ENCODE measurements at regions not wholly inside any gene's neighbourhood (a gene's known extent, or its start where the extent isn't known, plus 50 kb on each side); places are given as distances from the start of the nearest gene placed in this dataset.

DNA sequence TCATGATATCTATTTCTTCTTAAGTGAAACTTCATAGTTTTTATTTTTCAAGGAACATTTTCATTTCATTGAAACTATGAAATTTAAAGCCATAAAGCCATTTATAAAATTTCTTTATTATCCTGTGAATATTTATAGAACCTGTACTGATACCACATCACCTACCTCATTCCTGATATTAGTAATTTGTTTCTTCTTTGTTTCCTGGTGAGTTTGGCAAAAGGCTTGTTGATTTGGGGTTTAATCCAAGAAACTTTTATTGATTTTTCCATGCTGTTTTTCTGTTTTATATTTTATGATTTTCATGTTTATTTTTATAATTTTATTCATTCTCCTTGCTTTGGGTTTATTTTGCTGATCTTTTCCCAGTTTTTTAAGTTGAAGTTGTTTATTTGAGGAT, 669.4 kb downstream of the NXPH1 start:
- Mint-ChIP-seq H3K27ac (no peak overlapping the region), H3K4me1 (ENCODE audit: low read depth) (no peaks in the 10 kb centered on the region), H3K9me3 (ENCODE audit: low read depth) (peaks cover 6% of the 10 kb centered on the region), H3K36me3 (ENCODE audit: insufficient read depth) (no peaks in the 10 kb centered on the region), H3K4me3 (ENCODE audit: low read depth) (no peak overlapping the region), H3K27me3 (no peaks in the 10 kb centered on the region)
- DNase-seq (ENCODE audit: low spot score, unreplicated experiment): no peak
- TF ChIP-seq, protein P1, sequence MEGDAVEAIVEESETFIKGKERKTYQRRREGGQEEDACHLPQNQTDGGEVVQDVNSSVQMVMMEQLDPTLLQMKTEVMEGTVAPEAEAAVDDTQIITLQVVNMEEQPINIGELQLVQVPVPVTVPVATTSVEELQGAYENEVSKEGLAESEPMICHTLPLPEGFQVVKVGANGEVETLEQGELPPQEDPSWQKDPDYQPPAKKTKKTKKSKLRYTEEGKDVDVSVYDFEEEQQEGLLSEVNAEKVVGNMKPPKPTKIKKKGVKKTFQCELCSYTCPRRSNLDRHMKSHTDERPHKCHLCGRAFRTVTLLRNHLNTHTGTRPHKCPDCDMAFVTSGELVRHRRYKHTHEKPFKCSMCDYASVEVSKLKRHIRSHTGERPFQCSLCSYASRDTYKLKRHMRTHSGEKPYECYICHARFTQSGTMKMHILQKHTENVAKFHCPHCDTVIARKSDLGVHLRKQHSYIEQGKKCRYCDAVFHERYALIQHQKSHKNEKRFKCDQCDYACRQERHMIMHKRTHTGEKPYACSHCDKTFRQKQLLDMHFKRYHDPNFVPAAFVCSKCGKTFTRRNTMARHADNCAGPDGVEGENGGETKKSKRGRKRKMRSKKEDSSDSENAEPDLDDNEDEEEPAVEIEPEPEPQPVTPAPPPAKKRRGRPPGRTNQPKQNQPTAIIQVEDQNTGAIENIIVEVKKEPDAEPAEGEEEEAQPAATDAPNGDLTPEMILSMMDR (IDR thresholded peaks at IDR 0.05; ENCODE audit: unreplicated experiment): no peak

DNA sequence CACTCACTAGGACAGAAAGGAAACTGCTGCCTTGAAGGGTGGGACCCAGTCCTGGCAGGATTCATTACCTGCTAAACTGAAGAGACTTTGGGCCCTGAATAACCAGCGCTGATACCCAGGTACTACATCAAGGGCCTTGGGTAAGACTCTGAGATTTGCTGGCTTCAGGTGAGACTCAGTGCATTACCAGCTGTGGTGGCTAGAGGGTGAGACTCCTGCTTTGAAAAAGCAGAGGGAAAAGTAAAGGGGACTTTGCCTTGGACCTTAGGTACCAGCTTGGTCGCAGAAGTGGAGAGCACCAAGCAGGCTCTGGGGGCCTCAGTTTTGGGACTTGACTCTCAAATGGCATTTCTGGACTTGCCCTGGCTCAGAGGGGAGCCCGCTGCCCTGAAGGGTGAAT, 673.3 kb downstream of the NXPH1 start:
- Mint-ChIP-seq H3K4me3 (ENCODE audit: low read depth) (no peak overlapping the region), H3K9me3 (ENCODE audit: low read depth) (peaks cover 18% of the 10 kb centered on the region), H3K27me3 (no peaks in the 10 kb centered on the region), H3K36me3 (ENCODE audit: insufficient read depth) (peaks cover 1% of the 10 kb centered on the region), H3K27ac (no peak overlapping the region), H3K4me1 (ENCODE audit: low read depth) (no peaks in the 10 kb centered on the region)
- DNase-seq (ENCODE audit: low spot score, unreplicated experiment): no peak
- TF ChIP-seq, protein P1 (IDR thresholded peaks at IDR 0.05; ENCODE audit: unreplicated experiment): no peak

DNA sequence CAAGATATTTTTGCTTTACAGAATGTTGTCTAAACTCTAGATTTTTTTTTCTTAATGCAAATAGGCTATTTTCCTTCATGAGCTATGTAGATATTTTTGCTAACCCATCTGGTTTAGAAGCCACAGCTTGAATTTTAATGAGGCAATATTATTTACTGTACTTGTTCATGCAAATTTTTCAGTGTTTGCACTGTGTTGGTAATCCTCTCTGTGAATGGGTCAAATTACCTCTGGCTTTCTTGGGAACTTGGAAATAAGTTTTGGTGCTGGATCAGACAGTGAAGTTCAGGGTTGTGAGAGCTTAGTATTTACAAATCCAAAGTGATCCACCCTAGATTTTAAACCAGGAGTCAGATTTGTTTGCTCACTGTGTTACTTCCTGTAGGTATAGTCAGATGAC, 686.9 kb downstream of the NXPH1 start:
- Mint-ChIP-seq H3K27me3 (no peaks in the 10 kb centered on the region), H3K36me3 (ENCODE audit: insufficient read depth) (no peaks in the 10 kb centered on the region), H3K4me1 (ENCODE audit: low read depth) (no peaks in the 10 kb centered on the region), H3K4me3 (ENCODE audit: low read depth) (no peak overlapping the region), H3K27ac (no peak overlapping the region), H3K9me3 (ENCODE audit: low read depth) (no peaks in the 10 kb centered on the region)
- TF ChIP-seq, protein P1 (IDR thresholded peaks at IDR 0.05; ENCODE audit: unreplicated experiment): no peak
- no peak for DNase-seq (ENCODE audit: low spot score, unreplicated experiment)

DNA sequence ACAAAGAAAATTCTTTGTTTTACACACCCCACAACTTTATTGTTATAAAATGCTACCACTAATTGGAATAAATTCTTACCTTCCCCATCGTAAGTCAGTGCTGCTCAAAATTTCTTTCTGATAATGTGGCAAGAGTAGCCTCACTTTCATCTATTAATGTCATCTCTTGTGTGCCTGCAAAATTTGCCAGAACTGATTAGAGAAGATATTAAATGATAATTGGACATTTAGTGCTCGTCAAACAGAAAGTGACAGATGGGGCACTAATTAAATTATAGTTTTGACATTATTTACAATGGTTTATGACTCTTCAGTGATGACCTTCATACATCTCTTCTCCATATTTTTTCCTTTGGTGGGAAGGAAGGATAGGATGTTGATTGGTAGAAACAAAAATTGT, 690.9 kb downstream of the NXPH1 start:
- H3K9me3 Mint-ChIP-seq (ENCODE audit: low read depth): no peaks in the 10 kb centered on the region
- H3K36me3 Mint-ChIP-seq (ENCODE audit: insufficient read depth): no peaks in the 10 kb centered on the region
- no peaks in the 10 kb centered on the region for H3K27me3 Mint-ChIP-seq
- no peaks in the 10 kb centered on the region for H3K4me1 Mint-ChIP-seq (ENCODE audit: low read depth)
- H3K27ac Mint-ChIP-seq: no peak overlapping the region
- no peak for DNase-seq (ENCODE audit: low spot score, unreplicated experiment)
- TF ChIP-seq, protein P1 (IDR thresholded peaks at IDR 0.05; ENCODE audit: unreplicated experiment): no peak
- no peak overlapping the region for H3K4me3 Mint-ChIP-seq (ENCODE audit: low read depth)

DNA sequence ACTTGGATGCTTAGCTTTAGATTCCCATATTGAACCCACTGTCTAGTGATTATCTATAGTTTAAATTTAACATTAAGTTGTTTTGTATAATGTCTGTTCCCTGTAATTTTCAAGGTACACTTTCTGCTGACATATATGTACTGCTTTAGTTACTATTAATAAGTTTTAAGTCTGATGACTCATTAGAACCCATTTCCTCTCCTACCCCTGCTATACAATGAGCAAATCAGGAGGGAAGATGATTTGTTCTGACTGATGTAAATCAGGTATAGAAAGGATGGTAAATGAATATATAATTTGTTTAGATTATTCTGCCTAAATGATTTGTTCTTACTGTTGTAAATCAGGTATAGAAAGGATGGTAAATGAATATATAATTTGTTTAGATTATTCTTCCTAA, 691.8 kb downstream of the NXPH1 start:
- Mint-ChIP-seq H3K27ac (no peak overlapping the region), H3K36me3 (ENCODE audit: insufficient read depth) (no peaks in the 10 kb centered on the region)

More for the DNA sequence above, 691.8 kb downstream of the NXPH1 start:
- H3K9me3 Mint-ChIP-seq (ENCODE audit: low read depth): no peaks in the 10 kb centered on the region
- H3K4me3 Mint-ChIP-seq (ENCODE audit: low read depth): no peak overlapping the region
- no peaks in the 10 kb centered on the region for H3K4me1 Mint-ChIP-seq (ENCODE audit: low read depth)
- TF ChIP-seq, protein P1 (IDR thresholded peaks at IDR 0.05; ENCODE audit: unreplicated experiment): no peak
- no peaks in the 10 kb centered on the region for H3K27me3 Mint-ChIP-seq
- DNase-seq (ENCODE audit: low spot score, unreplicated experiment): no peak
